ENCODE measurements at regions not wholly inside any gene's neighbourhood (a gene's known extent, or its start where the extent isn't known, plus 50 kb on each side); places are given as distances from the start of the nearest gene placed in this dataset.
"Not testable (repeated sequence)": the region's sequence is repeated elsewhere in the genome, so short reads cannot be mapped to it uniquely, and the experiment has no call there.

- no peak overlapping the region for H3K27ac ChIP-seq
- no peak for TF ChIP-seq CTCF (conservative IDR thresholded peaks at IDR 0.05)
- TF ChIP-seq ZFX (IDR thresholded peaks at IDR 0.05): no peak
Observed at GRCh38 chr2:180601016-180601415, 379.4 kb upstream of the UBE2E3 start.

GRCh38 chr2:180599804-180600203, 380.6 kb upstream of the UBE2E3 start:
- H3K27ac ChIP-seq: no peak overlapping the region

GRCh38 chr2:180597179-180597578, 383.2 kb upstream of the UBE2E3 start:
- H3K27ac ChIP-seq: no peak overlapping the region
- no peak for TF ChIP-seq CTCF (conservative IDR thresholded peaks at IDR 0.05)
- no peak for TF ChIP-seq ZFX (IDR thresholded peaks at IDR 0.05)

More at GRCh38 chr2:180599804-180600203, 380.6 kb upstream of the UBE2E3 start:
- no peak for TF ChIP-seq CTCF (conservative IDR thresholded peaks at IDR 0.05)
- TF ChIP-seq ZFX (IDR thresholded peaks at IDR 0.05): no peak

GRCh38 chr2:180596453-180596852, 384.0 kb upstream of the UBE2E3 start:
- TF ChIP-seq CTCF (conservative IDR thresholded peaks at IDR 0.05) (no peak), ZFX (IDR thresholded peaks at IDR 0.05) (no peak)
- no peak overlapping the region for H3K27ac ChIP-seq

GRCh38 chr2:180591947-180592346, 388.5 kb upstream of the UBE2E3 start:
- TF ChIP-seq ZFX (IDR thresholded peaks at IDR 0.05): no peak
- TF ChIP-seq CTCF (conservative IDR thresholded peaks at IDR 0.05): no peak
- no peak overlapping the region for H3K27ac ChIP-seq

- H3K27ac ChIP-seq: not testable (repeated sequence)
Observed at GRCh38 chr2:180591093-180591781, 389.2 kb upstream of the UBE2E3 start.

GRCh38 chr2:180583441-180584140, 396.8 kb upstream of the UBE2E3 start:
- no peak overlapping the region for H3K27ac ChIP-seq

More at GRCh38 chr2:180583441-180584140, 396.8 kb upstream of the UBE2E3 start:
- no peak for TF ChIP-seq CTCF (conservative IDR thresholded peaks at IDR 0.05)
- TF ChIP-seq ZFX (IDR thresholded peaks at IDR 0.05): no peak

Measured in C4-2B (cell line).